Liver (tissue), 8 donors: ENCODE measurements at regions not wholly inside any gene's neighbourhood (a gene's known extent, or its start where the extent isn't known, plus 50 kb on each side); places are given as distances from the start of the nearest gene placed in this dataset.

Experiments
- DNase-seq: peaks from one replicate; pipeline ENCODE4 v3.0.0-alpha.2; 2017; ENCODE audit warnings: low spot score
- H3K27ac ChIP-seq, 2 donors: one replicate each; pipeline ENCODE4 v1.7.0; 2013; ENCODE audit warnings: inconsistent platforms in 2 of 2, low read length in 2 of 2, control low read depth in 1 of 2, low read depth in 1 of 2, mild to moderate bottlenecking in 1 of 2
- H3K27me3 ChIP-seq, 4 donors: one replicate each; pipeline versions ENCODE4 v1.6.1 to v1.7.0; 2013; ENCODE audit warnings: low read length in 3 of 4, inconsistent platforms in 1 of 4, mild to moderate bottlenecking in 1 of 4, moderate library complexity in 1 of 4; ENCODE audit not compliant: control insufficient read depth in 4 of 4, insufficient read depth in 4 of 4
- H3K36me3 ChIP-seq, 4 donors: one replicate each; pipeline versions ENCODE4 v1.6.1 to v1.7.0; 2013; ENCODE audit warnings: low read length in 3 of 4, mild to moderate bottlenecking in 3 of 4, low read depth in 1 of 4, moderate library complexity in 1 of 4; ENCODE audit not compliant: control insufficient read depth in 4 of 4, insufficient read depth in 3 of 4
- H3K4me1 ChIP-seq, 4 donors: one replicate each; pipeline versions ENCODE4 v1.6.1 to v1.7.0; 2013; ENCODE audit warnings: low read length in 3 of 4, mild to moderate bottlenecking in 3 of 4, moderate library complexity in 1 of 4; ENCODE audit not compliant: control insufficient read depth in 4 of 4, insufficient read depth in 4 of 4
- H3K4me3 ChIP-seq, 3 donors: one replicate each; pipeline versions ENCODE4 v1.6.1 to v1.7.0; 2013; ENCODE audit warnings: low read length in 3 of 3, control low read depth in 1 of 3, low read depth in 1 of 3, mild to moderate bottlenecking in 1 of 3
- H3K9ac ChIP-seq, 2 donors: one replicate each; pipeline ENCODE4 v1.7.0; 2013; ENCODE audit warnings: low read length in 2 of 2, mild to moderate bottlenecking in 2 of 2, moderate library complexity in 2 of 2, control low read depth in 1 of 2, low read depth in 1 of 2
- H3K9me3 ChIP-seq, 4 donors: one replicate each; pipeline versions ENCODE4 v1.6.1 to v1.7.0; 2013; ENCODE audit warnings: low read length in 3 of 4; ENCODE audit not compliant: control insufficient read depth in 4 of 4
- EGR1 ChIP-seq, 2 donors: IDR thresholded peaks; 2 replicates each; pipeline ENCODE4 v1.6.1; 2016 to 2018; ENCODE audit warnings: antibody characterized with exemption in 2 of 2, low read depth in 2 of 2
- FOXA1 ChIP-seq: IDR thresholded peaks from 2 replicates; pipeline ENCODE4 v1.6.1; 2016; ENCODE audit warnings: antibody characterized with exemption
- FOXA2 ChIP-seq: IDR thresholded peaks from 2 replicates; pipeline ENCODE4 v1.6.1; 2016; ENCODE audit warnings: antibody characterized with exemption
- GABPA ChIP-seq, 2 donors: IDR thresholded peaks in 1 of 2; conservative IDR thresholded peaks in 1 of 2; 2 replicates each; pipeline ENCODE4 v1.6.1; 2016; ENCODE audit warnings: antibody characterized with exemption in 2 of 2, mild to moderate bottlenecking in 1 of 2, moderate library complexity in 1 of 2
- HNF4A ChIP-seq, 2 donors: conservative IDR thresholded peaks; 2 replicates each; pipeline ENCODE4 v1.6.1; 2016; ENCODE audit warnings: antibody characterized with exemption in 2 of 2, mild to moderate bottlenecking in 2 of 2
- HNF4G ChIP-seq: IDR thresholded peaks from 2 replicates; pipeline ENCODE4 v1.6.1; 2016; ENCODE audit warnings: antibody characterized with exemption
- JUND ChIP-seq, 2 donors: IDR thresholded peaks; 2 replicates each; pipeline ENCODE4 v1.6.1; 2016; ENCODE audit warnings: antibody characterized with exemption in 2 of 2
- NR2F2 ChIP-seq: IDR thresholded peaks from 2 replicates; pipeline ENCODE4 v1.6.1; 2016; ENCODE audit warnings: antibody characterized with exemption
- RAD21 ChIP-seq, 2 donors: IDR thresholded peaks; 2 replicates each; pipeline ENCODE4 v1.6.1; 2016; ENCODE audit warnings: antibody characterized with exemption in 2 of 2, mild to moderate bottlenecking in 2 of 2
- RXRA ChIP-seq, 2 donors: IDR thresholded peaks; 2 replicates each; pipeline ENCODE4 v1.6.1; 2017 to 2018; ENCODE audit warnings: antibody characterized with exemption in 2 of 2, mild to moderate bottlenecking in 1 of 2
- SP1 ChIP-seq: IDR thresholded peaks from 2 replicates; pipeline ENCODE4 v1.6.1; 2018; ENCODE audit warnings: antibody characterized with exemption, mild to moderate bottlenecking
- TAF1 ChIP-seq: conservative IDR thresholded peaks from 2 replicates; pipeline ENCODE4 v1.6.1; 2016; ENCODE audit warnings: antibody characterized with exemption, mild to moderate bottlenecking
- YY1 ChIP-seq: IDR thresholded peaks from 2 replicates; pipeline ENCODE4 v1.6.1; 2016; ENCODE audit warnings: antibody characterized with exemption, mild to moderate bottlenecking
- WGBS: extraction: QIAGEN DNeasy Blood & Tissue Kit; methylation state at CpG from one replicate; pipeline ENCODE4 v1.1.7; 2013; 5-methylcytosine and 5-hydroxymethylcytosine counted together
- TF ChIP-seq, protein P1 (sequence below): IDR thresholded peaks from 2 replicates; pipeline ENCODE4 v1.6.1; 2016; ENCODE audit warnings: antibody characterized with exemption
- TF ChIP-seq, protein P2 (sequence below): IDR thresholded peaks from 2 replicates; pipeline ENCODE4 v1.6.1; 2016; ENCODE audit warnings: antibody characterized with exemption
- TF ChIP-seq, protein P3 (sequence below): IDR thresholded peaks from 2 replicates; pipeline ENCODE4 v1.6.1; 2016; ENCODE audit warnings: antibody characterized with exemption
- TF ChIP-seq, protein P4 (sequence below): fragments of 150-350 bp; IDR thresholded peaks from 2 replicates; pipeline ENCODE4 v1.5.1; 2017; ENCODE audit warnings: improper control_type of control experiment, low read depth, low read length; ENCODE audit not compliant: missing input control
- TF ChIP-seq, protein P5 (sequence below): IDR thresholded peaks from 2 replicates; pipeline ENCODE4 v1.6.1; 2016; ENCODE audit warnings: antibody characterized with exemption, mild to moderate bottlenecking
- donor health status: healthy.
- donor health status: healthy.
- donor health status: healthy.
- donor health status: healthy.
- donor health status: healthy.

DNA sequence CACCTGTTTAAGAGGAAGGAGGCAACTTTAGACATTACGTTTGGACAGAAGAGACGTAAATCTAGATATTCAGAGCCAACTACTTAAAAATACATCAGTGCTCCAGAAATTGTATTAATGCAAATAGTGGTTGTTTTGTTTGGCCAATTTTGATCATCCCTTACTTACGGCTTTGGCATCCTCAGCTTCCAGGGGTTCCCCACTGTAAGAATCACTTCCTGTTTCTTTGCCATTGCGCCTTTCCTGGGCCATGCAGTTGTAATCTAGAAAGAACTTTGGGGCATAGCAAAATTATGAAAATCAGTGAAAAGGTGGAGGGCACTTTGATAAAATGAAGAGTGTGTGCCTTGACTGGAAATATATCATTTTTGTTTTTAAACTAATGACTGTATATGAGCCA is 537.2 kb upstream of the TLE4 start:
- no peak for TF ChIP-seq HNF4A (conservative IDR thresholded peaks at IDR 0.05)
- TF ChIP-seq, protein P1, sequence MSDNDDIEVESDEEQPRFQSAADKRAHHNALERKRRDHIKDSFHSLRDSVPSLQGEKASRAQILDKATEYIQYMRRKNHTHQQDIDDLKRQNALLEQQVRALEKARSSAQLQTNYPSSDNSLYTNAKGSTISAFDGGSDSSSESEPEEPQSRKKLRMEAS: no peak
- TF ChIP-seq FOXA1: no peak
- no peak for TF ChIP-seq GABPA (IDR thresholded peaks at IDR 0.05 in 1 of 2, conservative IDR thresholded peaks at IDR 0.05 in 1 of 2)
- TF ChIP-seq RAD21 (IDR thresholded peaks at IDR 0.05): no peak
- no peak for TF ChIP-seq SP1
- no peak for TF ChIP-seq YY1
- TF ChIP-seq, protein P2, sequence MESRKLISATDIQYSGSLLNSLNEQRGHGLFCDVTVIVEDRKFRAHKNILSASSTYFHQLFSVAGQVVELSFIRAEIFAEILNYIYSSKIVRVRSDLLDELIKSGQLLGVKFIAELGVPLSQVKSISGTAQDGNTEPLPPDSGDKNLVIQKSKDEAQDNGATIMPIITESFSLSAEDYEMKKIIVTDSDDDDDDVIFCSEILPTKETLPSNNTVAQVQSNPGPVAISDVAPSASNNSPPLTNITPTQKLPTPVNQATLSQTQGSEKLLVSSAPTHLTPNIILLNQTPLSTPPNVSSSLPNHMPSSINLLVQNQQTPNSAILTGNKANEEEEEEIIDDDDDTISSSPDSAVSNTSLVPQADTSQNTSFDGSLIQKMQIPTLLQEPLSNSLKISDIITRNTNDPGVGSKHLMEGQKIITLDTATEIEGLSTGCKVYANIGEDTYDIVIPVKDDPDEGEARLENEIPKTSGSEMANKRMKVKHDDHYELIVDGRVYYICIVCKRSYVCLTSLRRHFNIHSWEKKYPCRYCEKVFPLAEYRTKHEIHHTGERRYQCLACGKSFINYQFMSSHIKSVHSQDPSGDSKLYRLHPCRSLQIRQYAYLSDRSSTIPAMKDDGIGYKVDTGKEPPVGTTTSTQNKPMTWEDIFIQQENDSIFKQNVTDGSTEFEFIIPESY: no peak
- no peak for TF ChIP-seq HNF4G
- TF ChIP-seq, protein P3, sequence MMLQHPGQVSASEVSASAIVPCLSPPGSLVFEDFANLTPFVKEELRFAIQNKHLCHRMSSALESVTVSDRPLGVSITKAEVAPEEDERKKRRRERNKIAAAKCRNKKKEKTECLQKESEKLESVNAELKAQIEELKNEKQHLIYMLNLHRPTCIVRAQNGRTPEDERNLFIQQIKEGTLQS: no peak
- no peak for TF ChIP-seq TAF1
- TF ChIP-seq NR2F2: no peak
- no peak for TF ChIP-seq EGR1 (IDR thresholded peaks at IDR 0.05; ENCODE audit: low read depth in 2 of 2)
- no peak for TF ChIP-seq JUND (IDR thresholded peaks at IDR 0.05)
- TF ChIP-seq RXRA (IDR thresholded peaks at IDR 0.05): no peak
- no peak for TF ChIP-seq FOXA2
- TF ChIP-seq, protein P4, sequence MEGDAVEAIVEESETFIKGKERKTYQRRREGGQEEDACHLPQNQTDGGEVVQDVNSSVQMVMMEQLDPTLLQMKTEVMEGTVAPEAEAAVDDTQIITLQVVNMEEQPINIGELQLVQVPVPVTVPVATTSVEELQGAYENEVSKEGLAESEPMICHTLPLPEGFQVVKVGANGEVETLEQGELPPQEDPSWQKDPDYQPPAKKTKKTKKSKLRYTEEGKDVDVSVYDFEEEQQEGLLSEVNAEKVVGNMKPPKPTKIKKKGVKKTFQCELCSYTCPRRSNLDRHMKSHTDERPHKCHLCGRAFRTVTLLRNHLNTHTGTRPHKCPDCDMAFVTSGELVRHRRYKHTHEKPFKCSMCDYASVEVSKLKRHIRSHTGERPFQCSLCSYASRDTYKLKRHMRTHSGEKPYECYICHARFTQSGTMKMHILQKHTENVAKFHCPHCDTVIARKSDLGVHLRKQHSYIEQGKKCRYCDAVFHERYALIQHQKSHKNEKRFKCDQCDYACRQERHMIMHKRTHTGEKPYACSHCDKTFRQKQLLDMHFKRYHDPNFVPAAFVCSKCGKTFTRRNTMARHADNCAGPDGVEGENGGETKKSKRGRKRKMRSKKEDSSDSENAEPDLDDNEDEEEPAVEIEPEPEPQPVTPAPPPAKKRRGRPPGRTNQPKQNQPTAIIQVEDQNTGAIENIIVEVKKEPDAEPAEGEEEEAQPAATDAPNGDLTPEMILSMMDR: no peak
- no peak overlapping the region for H3K4me3 ChIP-seq
- 91% methylated on average over 4 of the region's 4 CpGs for WGBS

DNA sequence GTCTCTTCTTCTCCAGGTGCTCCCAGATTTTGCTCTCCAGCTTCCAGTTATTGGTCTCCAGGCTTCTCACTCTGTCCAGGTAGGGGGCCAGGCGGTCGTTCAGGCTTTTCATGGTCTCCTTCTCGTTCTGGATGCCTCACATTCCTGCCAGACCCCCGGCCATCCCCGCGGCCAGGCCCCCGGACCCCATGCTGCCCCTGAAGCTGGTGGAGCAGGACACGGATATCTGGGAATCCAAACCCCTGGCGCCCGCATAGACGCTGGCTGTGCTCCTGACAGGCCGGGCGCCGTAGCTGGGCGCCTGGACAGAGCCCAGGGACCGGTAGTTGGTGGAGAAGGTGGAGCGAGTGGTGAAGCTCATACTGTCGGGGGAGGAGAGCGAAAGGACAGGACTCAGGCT is 534.4 kb upstream of the TLE4 start:
- H3K4me1 ChIP-seq: no peaks in the 10 kb centered on the region
- H3K9me3 ChIP-seq: peaks cover 0 to 3% (median 0%) of the 10 kb centered on the region in 4 donors
- DNase-seq: no peak
- WGBS: 89% methylated on average over 19 of the region's 19 CpGs
- no peaks in the 10 kb centered on the region for H3K36me3 ChIP-seq
- no peak overlapping the region for H3K27ac ChIP-seq
- TF ChIP-seq RXRA (IDR thresholded peaks at IDR 0.05) (no peak), RAD21 (IDR thresholded peaks at IDR 0.05) (no peak), YY1 (no peak)
- TF ChIP-seq, protein P5, sequence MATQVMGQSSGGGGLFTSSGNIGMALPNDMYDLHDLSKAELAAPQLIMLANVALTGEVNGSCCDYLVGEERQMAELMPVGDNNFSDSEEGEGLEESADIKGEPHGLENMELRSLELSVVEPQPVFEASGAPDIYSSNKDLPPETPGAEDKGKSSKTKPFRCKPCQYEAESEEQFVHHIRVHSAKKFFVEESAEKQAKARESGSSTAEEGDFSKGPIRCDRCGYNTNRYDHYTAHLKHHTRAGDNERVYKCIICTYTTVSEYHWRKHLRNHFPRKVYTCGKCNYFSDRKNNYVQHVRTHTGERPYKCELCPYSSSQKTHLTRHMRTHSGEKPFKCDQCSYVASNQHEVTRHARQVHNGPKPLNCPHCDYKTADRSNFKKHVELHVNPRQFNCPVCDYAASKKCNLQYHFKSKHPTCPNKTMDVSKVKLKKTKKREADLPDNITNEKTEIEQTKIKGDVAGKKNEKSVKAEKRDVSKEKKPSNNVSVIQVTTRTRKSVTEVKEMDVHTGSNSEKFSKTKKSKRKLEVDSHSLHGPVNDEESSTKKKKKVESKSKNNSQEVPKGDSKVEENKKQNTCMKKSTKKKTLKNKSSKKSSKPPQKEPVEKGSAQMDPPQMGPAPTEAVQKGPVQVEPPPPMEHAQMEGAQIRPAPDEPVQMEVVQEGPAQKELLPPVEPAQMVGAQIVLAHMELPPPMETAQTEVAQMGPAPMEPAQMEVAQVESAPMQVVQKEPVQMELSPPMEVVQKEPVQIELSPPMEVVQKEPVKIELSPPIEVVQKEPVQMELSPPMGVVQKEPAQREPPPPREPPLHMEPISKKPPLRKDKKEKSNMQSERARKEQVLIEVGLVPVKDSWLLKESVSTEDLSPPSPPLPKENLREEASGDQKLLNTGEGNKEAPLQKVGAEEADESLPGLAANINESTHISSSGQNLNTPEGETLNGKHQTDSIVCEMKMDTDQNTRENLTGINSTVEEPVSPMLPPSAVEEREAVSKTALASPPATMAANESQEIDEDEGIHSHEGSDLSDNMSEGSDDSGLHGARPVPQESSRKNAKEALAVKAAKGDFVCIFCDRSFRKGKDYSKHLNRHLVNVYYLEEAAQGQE: no peak
- no peak overlapping the region for H3K4me3 ChIP-seq
- H3K9ac ChIP-seq: no peak overlapping the region
- H3K27me3 ChIP-seq: no peaks in the 10 kb centered on the region

More for the DNA sequence above, 537.2 kb upstream of the TLE4 start:
- Histone ChIP-seq H3K27me3 (no peaks in the 10 kb centered on the region), H3K9me3 (peaks cover 0 to 3% (median 0%) of the 10 kb centered on the region in 4 donors), H3K27ac (no peak overlapping the region), H3K36me3 (no peaks in the 10 kb centered on the region), H3K4me1 (no peaks in the 10 kb centered on the region), H3K9ac (no peak overlapping the region)
- DNase-seq: no peak
